GM18502 (cell line): ENCODE measurements at regions not wholly inside any gene's neighbourhood (a gene's known extent, or its start where the extent isn't known, plus 50 kb on each side); places are given as distances from the start of the nearest gene placed in this dataset.
A peak's percentile ranks its signal among the peaks of the same experiment; 100 is the strongest.

Source experiments
- ATAC-seq: cut with Tn5 transposase; IDR thresholded peaks from one replicate; pipeline ENCODE4 v1.9.1; 2021; ENCODE audit warnings: mild to moderate bottlenecking; ENCODE audit not compliant: unreplicated experiment, poor library complexity

- ATAC-seq: no peak
Measured at GRCh38 chr18:63071701-63072141, 247.8 kb downstream of the BCL2 start.

GRCh38 chr18:63070767-63071502 is 248.6 kb downstream of the BCL2 start:
- ATAC-seq: no peak

- ATAC-seq: no peak
Measured at GRCh38 chr18:63069496-63069895, 250.1 kb downstream of the BCL2 start.

- no peak for ATAC-seq
Measured at GRCh38 chr18:63067939-63068338, 251.6 kb downstream of the BCL2 start.

- no peak for ATAC-seq
Measured at GRCh38 chr18:63065172-63065571, 254.4 kb downstream of the BCL2 start.

GRCh38 chr18:63063171-63063570 is 256.4 kb downstream of the BCL2 start:
- ATAC-seq: no peak

GRCh38 chr18:63062246-63062645 is 257.3 kb downstream of the BCL2 start:
- ATAC-seq: no peak

- ATAC-seq: no peak
Measured at GRCh38 chr18:63061303-63061702, 258.3 kb downstream of the BCL2 start.

GRCh38 chr18:63058521-63058920 is 261.0 kb downstream of the BCL2 start:
- no peak for ATAC-seq

GRCh38 chr18:63057707-63058106 is 261.9 kb downstream of the BCL2 start:
- no peak for ATAC-seq

GRCh38 chr18:63054901-63055584 is 264.5 kb downstream of the BCL2 start:
- ATAC-seq: no peak

- no peak for ATAC-seq
Measured at GRCh38 chr18:63051928-63052327, 267.6 kb downstream of the BCL2 start.

- ATAC-seq: peak; percentile 81
Measured at GRCh38 chr18:63050667-63051395, 268.7 kb downstream of the BCL2 start.

- no peak for ATAC-seq
Measured at GRCh38 chr18:63046375-63046774, 273.2 kb downstream of the BCL2 start.

- ATAC-seq: no peak
Measured at GRCh38 chr18:63043516-63043915, 276.1 kb downstream of the BCL2 start.

- no peak for ATAC-seq
Measured at GRCh38 chr18:63042351-63042750, 277.2 kb downstream of the BCL2 start.

GRCh38 chr18:63040788-63041410 is 278.7 kb downstream of the BCL2 start:
- ATAC-seq: peak; percentile 83

GRCh38 chr18:63037491-63037890 is 282.1 kb downstream of the BCL2 start:
- ATAC-seq: no peak

GRCh38 chr18:63031375-63031774 is 288.2 kb downstream of the BCL2 start:
- no peak for ATAC-seq
